Retina (tissue), 1 donor: ENCODE measurements at regions not wholly inside any gene's neighbourhood (a gene's known extent, or its start where the extent isn't known, plus 50 kb on each side); places are given as distances from the start of the nearest gene placed in this dataset.
"Not testable (repeated sequence)": the region's sequence is repeated elsewhere in the genome, so short reads cannot be mapped to it uniquely, and the experiment has no call there.

Source experiments
- DNase-seq: peaks from one replicate; pipeline ENCODE4 v3.0.0-alpha.2; 2016

GRCh38 chr2:173468266-173468793 lies 113.7 kb downstream of the CDCA7 start:
- DNase-seq: no peak

DNA sequence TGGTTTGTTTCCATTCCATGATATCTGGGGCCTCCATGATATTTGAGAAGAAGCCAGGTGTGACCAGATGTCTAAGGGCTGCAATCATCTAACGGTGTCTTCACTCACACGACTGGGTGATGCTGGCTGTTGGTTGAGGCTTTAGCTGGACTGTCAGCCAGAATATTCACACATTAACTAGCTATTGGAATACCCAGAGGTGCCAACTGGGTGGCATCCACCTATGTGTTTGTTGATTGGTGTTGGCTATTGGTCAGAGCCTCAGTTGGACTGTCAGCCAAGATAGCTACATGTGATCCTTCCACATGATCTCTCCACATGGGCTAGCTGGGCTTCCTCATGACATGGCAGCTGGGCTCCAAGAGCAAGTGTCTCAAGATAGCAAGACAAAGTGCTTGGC lies 117.4 kb downstream of the CDCA7 start:
- no peak for DNase-seq

DNA sequence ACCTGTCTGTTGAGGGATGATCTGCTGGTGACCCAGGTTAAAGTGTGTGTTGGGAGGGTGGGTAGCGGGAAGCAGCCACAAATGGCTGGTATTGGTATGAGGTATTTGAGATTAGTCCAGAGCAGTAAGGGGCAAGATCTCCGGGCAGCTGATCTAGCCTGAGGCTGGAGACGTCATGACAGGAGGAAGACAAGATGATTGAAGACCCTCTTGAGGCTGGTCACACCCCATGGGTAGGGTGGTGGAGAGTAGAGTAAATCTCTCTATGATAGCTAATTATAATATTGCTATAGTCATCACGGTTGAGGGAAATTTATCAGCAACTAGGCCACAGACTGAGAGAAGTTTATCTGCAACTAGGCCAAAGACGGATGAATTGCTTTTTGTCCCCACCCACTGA lies 128.5 kb downstream of the CDCA7 start:
- no peak for DNase-seq

DNA sequence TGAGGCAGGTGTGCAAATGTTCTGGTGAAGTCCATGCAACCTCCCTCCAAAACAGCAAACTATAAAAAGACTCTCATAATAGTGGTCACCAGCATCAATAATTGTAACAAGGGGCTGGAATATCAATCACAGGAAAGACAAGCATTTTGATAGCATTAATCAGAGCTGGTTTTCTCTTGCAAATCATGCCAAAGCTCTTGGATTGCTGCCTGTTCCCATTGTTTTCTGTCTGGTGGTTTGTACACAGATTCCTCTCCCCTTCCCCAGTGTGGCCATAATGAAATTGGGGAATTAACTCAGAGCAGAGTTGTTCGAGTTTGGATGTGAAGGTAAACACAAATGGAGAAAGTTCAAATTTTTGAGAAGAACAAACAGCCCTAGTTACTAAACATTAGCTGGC lies 134.2 kb downstream of the CDCA7 start:
- DNase-seq: no peak

- no peak for DNase-seq
Observed at GRCh38 chr2:173491418-173491817, 136.7 kb downstream of the CDCA7 start.

GRCh38 chr2:173493874-173494273 lies 139.2 kb downstream of the CDCA7 start:
- no peak for DNase-seq

- DNase-seq: no peak
Observed at GRCh38 chr2:173496746-173497145, 142.1 kb downstream of the CDCA7 start.

GRCh38 chr2:173500953-173501352 lies 146.3 kb downstream of the CDCA7 start:
- DNase-seq: no peak

DNA sequence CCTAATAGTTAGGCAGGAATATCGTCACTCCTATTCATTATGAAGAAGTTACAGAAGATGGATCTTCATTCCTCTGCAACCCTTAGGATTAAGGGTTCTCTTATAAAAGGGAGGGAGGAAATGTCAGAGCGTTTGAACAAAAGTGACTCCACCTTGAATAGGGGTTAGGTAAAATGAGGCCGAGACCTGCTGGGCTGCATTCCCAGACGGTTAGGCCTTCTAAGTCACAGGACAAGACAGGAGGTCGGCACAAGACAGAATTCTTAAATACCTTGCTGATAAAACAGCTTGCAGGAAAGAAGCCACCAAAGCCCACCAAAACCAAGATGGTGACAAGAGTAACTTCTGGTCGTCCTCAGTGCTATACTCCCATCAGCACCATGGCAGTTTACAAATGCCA lies 147.6 kb downstream of the CDCA7 start:
- DNase-seq: no peak

DNA sequence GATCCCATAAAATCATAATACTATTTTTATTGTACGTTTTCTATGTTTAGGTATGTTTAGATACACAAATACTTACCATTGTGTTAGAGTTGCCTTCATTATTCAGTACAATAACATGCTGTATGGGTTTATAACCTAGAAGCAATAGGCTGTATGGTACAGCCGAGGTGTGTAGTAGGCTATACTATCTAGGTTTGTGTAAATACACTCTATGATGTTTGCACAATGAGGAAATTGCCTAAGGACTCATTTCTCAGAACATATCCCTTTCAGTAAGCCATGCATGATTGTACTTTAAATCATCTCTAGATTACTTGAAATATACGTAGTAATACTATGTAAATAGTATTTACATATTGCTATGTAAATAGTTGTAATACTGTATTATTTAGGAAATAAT lies 156.7 kb downstream of the CDCA7 start:
- no peak for DNase-seq

DNA sequence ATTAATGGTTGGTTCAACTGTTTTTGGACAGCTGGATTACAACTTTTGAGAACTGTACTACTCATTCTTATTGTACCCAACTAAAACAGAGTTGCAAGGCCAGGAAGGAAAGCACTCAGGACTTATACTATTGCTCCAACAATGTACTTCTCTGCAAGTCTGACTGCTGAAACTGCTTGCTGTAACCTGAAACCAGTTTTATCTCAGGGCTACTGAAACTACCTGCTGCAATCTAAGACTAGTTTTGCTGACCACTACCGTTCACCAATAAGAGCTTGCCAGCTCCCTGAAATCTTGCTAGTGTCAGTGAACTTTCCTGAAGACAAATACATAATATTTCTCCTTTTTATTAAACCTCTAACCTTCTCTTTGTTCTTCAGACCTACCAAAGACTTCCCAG lies 157.3 kb downstream of the CDCA7 start:
- DNase-seq: no peak

DNA sequence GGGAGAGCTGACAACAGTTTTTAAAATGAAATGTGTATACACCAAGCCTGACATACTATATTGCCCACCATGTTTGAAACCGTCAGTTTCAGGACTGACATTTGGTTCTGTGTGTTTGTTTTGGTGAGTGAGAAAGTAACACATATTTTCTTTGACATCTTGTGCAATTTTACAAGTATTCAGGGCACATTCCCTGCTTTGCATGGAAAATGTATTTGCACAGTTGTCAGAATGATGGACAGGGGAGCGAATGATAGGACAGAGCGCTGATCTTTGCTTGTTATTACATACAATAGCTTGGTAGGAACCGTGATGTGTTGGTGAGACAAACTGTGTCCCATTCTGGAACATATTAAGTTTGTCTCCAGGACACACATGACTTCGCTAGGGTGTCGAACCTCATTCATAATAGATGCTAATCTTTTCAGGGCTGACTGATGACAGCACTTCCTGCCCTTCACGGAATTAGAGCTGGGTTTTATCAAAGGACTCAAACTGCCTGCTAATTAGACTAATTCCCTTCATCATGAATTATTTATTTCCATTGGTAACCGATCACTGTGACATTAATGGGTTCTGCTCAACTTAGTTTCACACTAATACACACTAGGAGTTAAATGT lies 158.5 kb downstream of the CDCA7 start:
- DNase-seq: no peak

DNA sequence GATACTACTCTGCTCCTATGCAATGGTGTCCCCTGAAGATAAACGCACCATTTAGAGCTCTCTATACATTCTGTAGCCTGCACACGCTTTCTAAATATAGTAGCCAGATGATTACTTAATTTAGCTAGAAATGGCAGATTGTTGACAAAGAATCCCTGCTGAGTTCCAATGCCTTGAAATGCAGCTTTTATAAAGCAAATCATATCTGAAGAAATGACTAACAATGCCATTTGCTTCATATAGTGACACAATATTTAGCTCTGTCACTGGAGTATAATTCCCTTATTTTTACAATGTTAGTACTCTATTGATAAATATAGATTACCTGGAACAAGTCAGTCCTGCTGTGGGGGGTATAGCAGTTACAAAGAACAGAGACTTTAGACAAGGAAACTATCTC lies 166.2 kb downstream of the CDCA7 start:
- no peak for DNase-seq

DNA sequence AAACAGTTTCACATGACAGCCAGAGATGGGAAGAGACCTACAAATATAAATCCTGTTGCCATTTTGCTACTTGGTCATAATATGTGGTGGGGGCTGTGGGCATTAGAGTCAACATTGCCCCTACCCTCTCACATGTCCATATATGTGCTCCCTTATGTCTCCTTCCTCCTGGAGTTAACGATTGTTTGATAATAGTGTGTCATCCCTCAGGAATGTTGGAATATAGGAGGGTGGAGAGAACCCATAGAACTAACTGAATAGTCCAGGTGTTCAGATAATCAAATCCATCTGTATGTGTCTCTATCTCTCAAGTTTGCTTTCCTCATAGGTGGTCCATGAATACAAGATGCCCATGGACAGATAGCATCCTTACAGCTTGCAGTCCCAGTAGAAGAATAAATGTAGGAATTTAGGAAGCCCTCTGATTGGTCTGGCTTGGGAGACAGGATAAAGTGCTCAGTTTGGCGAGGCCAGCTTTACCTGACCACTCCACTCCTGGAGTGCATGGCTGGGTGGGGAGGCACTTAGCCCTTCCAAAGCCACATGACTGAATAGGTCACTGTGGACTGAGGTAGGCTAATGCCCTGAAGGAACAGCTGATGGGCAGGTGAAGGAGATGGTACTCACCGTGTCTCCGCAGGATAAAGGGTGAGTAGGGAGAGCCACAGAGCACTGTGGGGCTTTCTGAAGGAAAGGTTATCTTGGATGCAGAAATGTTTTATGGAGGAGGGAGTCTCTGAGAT lies 166.9 kb downstream of the CDCA7 start:
- DNase-seq: no peak

DNA sequence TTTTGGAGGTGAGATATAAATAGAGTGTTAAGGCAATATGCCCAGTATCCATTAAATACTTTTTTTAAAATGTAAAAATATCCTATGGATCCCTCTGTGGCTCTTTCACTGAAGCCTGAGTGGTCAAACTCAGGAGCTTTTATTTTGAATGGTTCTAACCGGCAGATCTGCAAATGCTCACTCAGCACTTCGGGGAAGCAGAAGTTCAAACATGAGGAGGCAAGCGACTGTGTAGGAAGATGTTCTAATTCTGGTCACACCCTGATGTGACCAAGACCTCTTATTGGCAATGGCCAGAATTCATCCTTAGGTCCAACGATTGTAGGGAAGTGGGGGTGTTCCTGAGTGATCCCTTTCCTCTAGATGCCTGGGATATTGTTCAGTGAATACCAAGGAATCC lies 168.8 kb downstream of the CDCA7 start:
- DNase-seq: no peak

- DNase-seq: no peak
Observed at GRCh38 chr2:173524256-173524955, 169.7 kb downstream of the CDCA7 start.

DNA sequence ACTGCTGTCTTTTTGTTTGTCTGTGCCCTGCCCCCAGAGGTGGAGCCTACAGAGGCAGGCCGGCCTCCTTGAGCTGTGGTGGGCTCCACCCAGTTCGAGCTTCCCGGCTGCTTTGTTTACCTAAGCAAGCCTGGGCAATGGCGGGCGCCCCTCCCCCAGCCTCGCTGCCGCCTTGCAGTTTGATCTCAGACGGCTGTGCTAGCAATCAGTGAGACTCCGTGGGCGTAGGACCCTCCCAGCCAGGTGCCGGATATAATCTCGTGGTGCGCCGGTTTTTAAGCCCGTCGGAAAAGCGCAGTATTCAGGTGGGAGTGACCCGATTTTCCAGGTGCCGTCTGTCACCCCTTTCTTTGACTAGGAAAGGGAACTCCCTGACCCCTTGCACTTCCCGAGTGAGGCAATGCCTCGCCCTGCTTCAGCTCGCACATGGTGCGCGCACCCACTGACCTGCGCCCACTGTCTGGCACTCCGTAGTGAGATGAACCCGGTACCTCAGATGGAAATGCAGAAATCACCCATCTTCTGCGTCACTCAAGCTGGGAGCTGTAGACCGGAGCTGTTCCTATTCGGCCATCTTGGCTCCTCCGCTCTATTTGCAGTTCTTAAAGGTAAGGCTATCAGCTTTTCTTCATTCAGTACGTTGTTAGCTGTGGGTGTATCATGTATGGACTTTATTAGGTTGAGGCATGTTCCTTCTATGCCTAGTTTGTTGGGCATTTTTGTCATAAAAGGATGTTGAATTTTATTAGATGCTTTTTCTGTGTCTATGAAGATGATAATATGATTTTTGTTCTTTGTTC lies 178.3 kb downstream of the CDCA7 start:
- not testable (repeated sequence) for DNase-seq

DNA sequence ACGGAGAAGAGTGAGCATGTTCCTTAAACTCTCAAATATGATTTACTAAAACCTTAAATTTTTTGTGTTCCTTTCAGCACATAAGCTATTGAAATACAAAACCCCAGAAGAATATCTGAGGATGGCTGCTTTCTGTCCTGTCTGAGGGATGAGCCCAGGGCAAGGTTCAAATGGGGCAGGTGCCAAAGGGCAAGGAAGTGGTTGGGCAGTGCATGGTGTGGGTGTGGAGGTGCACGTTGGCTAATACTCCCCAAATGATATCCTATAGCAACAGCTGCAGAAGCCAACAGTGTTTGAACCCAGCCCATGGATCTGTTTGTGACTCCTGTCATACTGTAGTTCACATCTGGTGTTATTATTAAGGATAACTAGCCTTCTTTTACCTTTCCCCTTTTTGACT lies 183.0 kb downstream of the CDCA7 start:
- no peak for DNase-seq

DNA sequence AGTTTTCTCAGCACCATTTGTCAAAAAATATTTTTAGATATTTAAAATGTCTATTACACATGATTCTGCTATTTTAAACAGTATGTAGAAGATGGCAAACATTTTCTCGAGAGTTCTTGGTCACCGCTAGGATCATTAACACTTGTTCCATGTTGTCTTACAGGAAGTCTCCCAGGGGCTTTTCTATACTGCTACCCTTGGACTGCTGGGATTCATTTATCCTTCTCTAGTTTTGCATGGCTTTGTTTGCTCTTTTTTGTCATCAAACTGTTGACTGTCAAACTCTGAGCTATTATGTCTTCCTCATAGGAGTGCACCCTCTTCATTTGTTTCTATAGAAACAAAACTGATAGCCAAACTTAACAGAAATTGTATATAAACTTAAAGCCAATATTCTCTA lies 184.9 kb downstream of the CDCA7 start:
- no peak for DNase-seq

- no peak for DNase-seq
Observed at GRCh38 chr2:173544641-173545363, 190.1 kb downstream of the CDCA7 start.

DNA sequence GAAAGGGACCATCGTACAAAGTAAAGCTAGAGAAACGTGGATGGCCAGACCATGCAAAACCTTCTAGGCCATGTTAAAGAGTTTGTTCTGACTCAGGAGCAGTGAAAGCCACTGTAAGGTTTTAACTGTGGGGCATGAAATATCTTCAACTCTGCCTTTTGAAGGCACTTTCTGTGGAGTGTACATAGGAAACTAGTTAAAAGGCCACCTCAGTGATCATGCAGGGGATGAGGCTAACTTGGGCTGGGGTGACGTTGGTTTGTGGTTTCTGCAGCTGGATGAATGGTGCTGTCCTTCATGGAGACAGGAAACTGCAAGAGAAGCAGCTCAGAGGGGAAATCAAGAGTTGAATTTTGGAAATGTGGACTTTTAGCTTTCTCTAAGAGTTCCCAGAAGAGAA lies 190.7 kb downstream of the CDCA7 start:
- no peak for DNase-seq

DNA sequence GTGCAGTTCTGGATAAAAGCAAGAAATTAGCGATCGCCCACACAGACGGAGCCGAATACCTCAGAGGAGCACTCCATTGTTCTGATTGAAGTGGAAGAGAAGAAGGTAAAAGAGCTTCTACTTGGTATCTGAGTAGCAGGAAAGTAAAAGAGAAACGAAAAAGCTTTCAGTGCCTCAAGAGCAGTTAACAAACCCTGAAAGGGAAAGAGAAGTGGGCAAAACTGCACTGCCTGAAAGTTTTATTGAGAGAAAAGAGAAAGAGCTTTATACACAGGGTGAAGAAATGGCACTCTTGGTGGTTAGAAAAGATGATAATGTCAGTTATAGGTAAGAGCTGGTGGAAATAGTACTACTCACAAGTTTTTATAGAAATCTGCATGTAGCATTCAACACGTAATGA lies 192.8 kb downstream of the CDCA7 start:
- DNase-seq: no peak
